Smooth muscle cell (in vitro differentiated cells): ENCODE measurements at regions not wholly inside any gene's neighbourhood (a gene's known extent, or its start where the extent isn't known, plus 50 kb on each side); places are given as distances from the start of the nearest gene placed in this dataset.

Experiments used
- DNase-seq: peaks from one replicate; lab custom pipeline; 2025; ENCODE audit not compliant: unreplicated experiment; lab: John Stamatoyannopoulos, UW
- H2AFZ ChIP-seq: fragments of 200-600 bp; sonication (generic); 2 replicates; pipeline ENCODE4 v1.6.0; 2016; ENCODE audit warnings: antibody characterized with exemption, low read depth, mild to moderate bottlenecking
- H3F3A ChIP-seq: fragments of 200-600 bp; sonication (generic); 2 replicates; pipeline ENCODE4 v1.6.0; 2017; ENCODE audit warnings: antibody characterized with exemption, low read depth
- H3K27ac ChIP-seq: fragments of 200-600 bp; sonication (generic); 2 replicates; pipeline ENCODE4 v1.5.1; 2016; ENCODE audit warnings: low read depth, mild to moderate bottlenecking
- H3K27me3 ChIP-seq: fragments of 200-600 bp; sonication (generic); 2 replicates; pipeline ENCODE4 v1.6.1; 2016; ENCODE audit warnings: low read depth, mild to moderate bottlenecking
- H3K36me3 ChIP-seq: fragments of 200-600 bp; sonication (generic); 2 replicates; pipeline ENCODE4 v1.5.1; 2016; ENCODE audit warnings: low read depth
- H3K4me1 ChIP-seq: fragments of 200-600 bp; sonication (generic); 2 replicates; pipeline ENCODE4 v1.5.1; 2016; ENCODE audit warnings: low read depth
- H3K4me2 ChIP-seq: fragments of 200-600 bp; sonication (generic); 2 replicates; pipeline ENCODE4 v1.6.0; 2016; ENCODE audit warnings: mild to moderate bottlenecking
- H3K4me3 ChIP-seq: fragments of 200-600 bp; sonication (generic); 2 replicates; pipeline ENCODE4 v1.5.1; 2016; ENCODE audit warnings: mild to moderate bottlenecking
- H3K79me2 ChIP-seq: fragments of 200-600 bp; sonication (generic); 2 replicates; pipeline ENCODE4 v1.6.0; 2016; ENCODE audit warnings: low read depth, mild to moderate bottlenecking
- H3K9ac ChIP-seq: fragments of 200-600 bp; sonication (generic); 2 replicates; pipeline ENCODE4 v1.6.0; 2016; ENCODE audit warnings: low read depth
- H3K9me3 ChIP-seq: fragments of 200-600 bp; sonication (generic); replicated peaks from 2 replicates; pipeline ENCODE4 v1.5.1; 2016; ENCODE audit warnings: low read depth
- H4K20me1 ChIP-seq: fragments of 200-600 bp; sonication (generic); 2 replicates; pipeline ENCODE4 v1.6.0; 2016; ENCODE audit warnings: low read depth
- CTCF ChIP-seq: fragments of 200-600 bp; sonication (generic); IDR thresholded peaks from 2 replicates; pipeline ENCODE4 v1.5.1; 2017; ENCODE audit warnings: borderline replicate concordance, mild to moderate bottlenecking, antibody characterized with exemption; ENCODE audit not compliant: insufficient read depth, poor library complexity, severe bottlenecking
- WGBS: methylation state at CpG from one replicate; pipeline ENCODE4 v1.1.7; 2016; ENCODE audit warnings: low lambda C conversion rate; 5-methylcytosine and 5-hydroxymethylcytosine counted together

- no peak for DNase-seq
- no peak overlapping the region for H3K4me2 ChIP-seq
- H3K36me3 ChIP-seq = no peaks in the 10 kb centered on the region
- H3K79me2 ChIP-seq = no peaks in the 10 kb centered on the region
- H3K27ac ChIP-seq = no peak overlapping the region
- H3K27me3 ChIP-seq = no peaks in the 10 kb centered on the region
- H3K9me3 ChIP-seq = no peaks in the 10 kb centered on the region
- H4K20me1 ChIP-seq = no peaks in the 10 kb centered on the region
- H3K4me3 ChIP-seq = no peak overlapping the region
- TF ChIP-seq CTCF = no peak
- no peaks in the 10 kb centered on the region for H3K4me1 ChIP-seq
- no peak overlapping the region for H3K9ac ChIP-seq
- H2AFZ ChIP-seq = no peak overlapping the region
- 95% methylated on average over 5 of the region's 5 CpGs for WGBS
- no peaks in the 10 kb centered on the region for H3F3A ChIP-seq
These were observed 411.9 kb upstream of the PKN2 start for GRCh38 chr1:88272216-88272615.

DNA sequence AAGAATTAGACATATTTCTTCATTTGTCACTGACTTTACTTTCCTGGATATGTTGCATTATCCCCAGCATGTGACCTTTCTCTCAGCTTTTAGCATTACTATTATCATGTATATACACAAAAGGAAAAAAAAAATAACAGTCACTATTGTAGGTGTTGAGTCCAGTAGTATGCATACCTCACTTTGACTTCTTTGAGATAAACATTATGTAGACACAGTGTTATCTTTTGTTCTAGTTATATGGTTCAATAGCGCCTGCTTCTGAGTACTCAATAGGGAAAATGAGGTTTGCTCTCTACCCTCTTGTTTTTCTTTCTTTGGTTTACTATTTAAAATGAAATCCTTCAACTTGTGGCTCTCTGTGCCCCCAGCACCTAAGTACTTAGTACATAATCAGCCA is 409.6 kb upstream of the PKN2 start:
- Histone ChIP-seq H3F3A (no peaks in the 10 kb centered on the region), H3K9ac (no peak overlapping the region), H3K4me3 (no peak overlapping the region), H3K27me3 (no peaks in the 10 kb centered on the region), H2AFZ (no peak overlapping the region), H3K36me3 (no peaks in the 10 kb centered on the region), H3K4me2 (no peak overlapping the region), H3K4me1 (no peaks in the 10 kb centered on the region), H3K9me3 (no peaks in the 10 kb centered on the region), H3K27ac (no peak overlapping the region), H4K20me1 (no peaks in the 10 kb centered on the region), H3K79me2 (no peaks in the 10 kb centered on the region)
- WGBS = 100% methylated on average over 1 of the region's 1 CpG
- TF ChIP-seq CTCF = no peak
- DNase-seq = no peak

GRCh38 chr1:88275259-88275862 is 408.7 kb upstream of the PKN2 start:
- TF ChIP-seq CTCF = no peak
- no peaks in the 10 kb centered on the region for H3K36me3 ChIP-seq
- H3K27me3 ChIP-seq = no peaks in the 10 kb centered on the region
- H3K27ac ChIP-seq = no peak overlapping the region
- 93% methylated on average over 3 of the region's 3 CpGs for WGBS
- no peak overlapping the region for H3K9ac ChIP-seq
- no peak overlapping the region for H3K4me2 ChIP-seq
- H3K4me1 ChIP-seq = no peaks in the 10 kb centered on the region
- no peak overlapping the region for H3K4me3 ChIP-seq
- no peaks in the 10 kb centered on the region for H4K20me1 ChIP-seq
- H3K9me3 ChIP-seq = no peaks in the 10 kb centered on the region
- no peak for DNase-seq
- no peak overlapping the region for H2AFZ ChIP-seq
- no peaks in the 10 kb centered on the region for H3K79me2 ChIP-seq
- H3F3A ChIP-seq = no peaks in the 10 kb centered on the region

- Histone ChIP-seq H3K9me3 (no peaks in the 10 kb centered on the region), H3K9ac (no peak overlapping the region), H3K79me2 (no peaks in the 10 kb centered on the region), H4K20me1 (no peaks in the 10 kb centered on the region), H3K27ac (no peak overlapping the region), H3K4me2 (no peak overlapping the region), H3K36me3 (no peaks in the 10 kb centered on the region), H3K4me3 (no peak overlapping the region), H3F3A (no peaks in the 10 kb centered on the region), H3K4me1 (no peaks in the 10 kb centered on the region), H3K27me3 (no peaks in the 10 kb centered on the region), H2AFZ (no peak overlapping the region)
- no peak for DNase-seq
- no peak for TF ChIP-seq CTCF
- 56% methylated on average over 4 of the region's 4 CpGs for WGBS
These were observed 407.9 kb upstream of the PKN2 start for GRCh38 chr1:88276163-88276562.
